Femur (tissue), 1 donor: ENCODE measurements at regions not wholly inside any gene's neighbourhood (a gene's known extent, or its start where the extent isn't known, plus 50 kb on each side); places are given as distances from the start of the nearest gene placed in this dataset.

ENCODE experiments used
- DNase-seq: peaks from one replicate; pipeline ENCODE4 v3.0.0-alpha.2; 2017

GRCh38 chr4:144580430-144580829 is 65.5 kb upstream of the HHIP start:
- DNase-seq: no peak

- no peak for DNase-seq
These were observed 63.7 kb upstream of the HHIP start for GRCh38 chr4:144582105-144582850.

GRCh38 chr4:144582975-144583374 is 63.0 kb upstream of the HHIP start:
- no peak for DNase-seq

- DNase-seq: no peak
These were observed 62.3 kb upstream of the HHIP start for GRCh38 chr4:144583658-144584057.

GRCh38 chr4:144584428-144584827 is 61.5 kb upstream of the HHIP start:
- no peak for DNase-seq

- no peak for DNase-seq
These were observed 56.4 kb upstream of the HHIP start for GRCh38 chr4:144589512-144589911.

GRCh38 chr4:144590020-144590419 is 55.9 kb upstream of the HHIP start:
- no peak for DNase-seq

GRCh38 chr4:144591401-144591800 is 54.6 kb upstream of the HHIP start:
- peak; percentile 31 for DNase-seq

GRCh38 chr4:144592264-144592663 is 53.7 kb upstream of the HHIP start:
- no peak for DNase-seq

GRCh38 chr4:144594471-144594986 is 51.4 kb upstream of the HHIP start:
- no peak for DNase-seq

GRCh38 chr4:144595681-144596080 is 50.3 kb upstream of the HHIP start:
- no peak for DNase-seq
